Neural cell (in vitro differentiated cells): ENCODE measurements at regions not wholly inside any gene's neighbourhood (a gene's known extent, or its start where the extent isn't known, plus 50 kb on each side); places are given as distances from the start of the nearest gene placed in this dataset.
A peak's percentile ranks its signal among the peaks of the same experiment; 100 is the strongest.

Source experiments
- H2AFZ ChIP-seq: fragments of 200-600, 300-800 bp; sonication (generic), shearing (Covaris generic); 2 replicates; pipeline ENCODE4 v1.6.0; 2014; ENCODE audit warnings: low read depth, mild to moderate bottlenecking, antibody characterized with exemption, low read length, moderate library complexity
- H3F3A ChIP-seq: fragments of 200-600 bp; shearing (Covaris generic); 2 replicates; pipeline ENCODE4 v1.6.1; 2016; ENCODE audit warnings: mild to moderate bottlenecking, moderate library complexity, mixed read lengths, antibody characterized with exemption, low read length; ENCODE audit not compliant: insufficient read depth, poor library complexity, severe bottlenecking
- H3K27ac ChIP-seq: fragments of 200-600, 300-800 bp; sonication (generic), shearing (Covaris generic); 2 replicates; pipeline ENCODE4 v1.5.1; 2014; ENCODE audit warnings: mild to moderate bottlenecking, low read length, moderate library complexity
- H3K27me3 ChIP-seq: fragments of 300-800, 200-600 bp; sonication (generic), shearing (Covaris generic); 2 replicates; pipeline ENCODE4 v1.6.0; 2014; ENCODE audit warnings: mild to moderate bottlenecking, low read depth, low read length, moderate library complexity; ENCODE audit not compliant: insufficient read depth
- H3K36me3 ChIP-seq: fragments of 300-800, 200-600 bp; sonication (generic), shearing (Covaris generic); 2 replicates; pipeline ENCODE4 v1.5.1; 2014; ENCODE audit warnings: mild to moderate bottlenecking, antibody characterized with exemption, low read length, moderate library complexity; ENCODE audit not compliant: insufficient read depth
- H3K4me2 ChIP-seq: fragments of 300-800, 200-600 bp; sonication (generic), shearing (Covaris generic); 2 replicates; pipeline ENCODE4 v1.6.0; 2014; ENCODE audit warnings: mild to moderate bottlenecking, low read length
- H3K4me3 ChIP-seq: fragments of 300-800, 200-600 bp; sonication (generic), shearing (Covaris generic); 2 replicates; pipeline ENCODE4 v1.5.1; 2014; ENCODE audit warnings: mild to moderate bottlenecking, low read length, moderate library complexity
- H3K79me2 ChIP-seq: fragments of 200-600 bp; shearing (Covaris generic); replicated peaks from 2 replicates; pipeline ENCODE4 v1.6.0; 2014; ENCODE audit warnings: mild to moderate bottlenecking, low read length, moderate library complexity; ENCODE audit not compliant: insufficient read depth
- H3K9ac ChIP-seq: fragments of 300-800, 200-600 bp; sonication (generic), shearing (Covaris generic); 2 replicates; pipeline ENCODE4 v1.6.1; 2016; ENCODE audit warnings: mild to moderate bottlenecking, low read length, mixed read lengths
- H3K9me2 ChIP-seq: fragments of 200-600 bp; shearing (Covaris generic); 2 replicates; pipeline ENCODE4 v1.6.1; 2016; ENCODE audit warnings: mild to moderate bottlenecking, low read length, mixed read lengths; ENCODE audit not compliant: insufficient read depth
- H3K9me3 ChIP-seq: fragments of 200-600, 300-800 bp; sonication (generic), shearing (Covaris generic); 2 replicates; pipeline ENCODE4 v1.6.1; 2016; ENCODE audit warnings: mild to moderate bottlenecking, mixed run types, low read length, moderate library complexity, mixed read lengths
- H4K20me1 ChIP-seq: fragments of 200-600 bp; shearing (Covaris generic); 2 replicates; pipeline ENCODE4 v1.6.1; 2016; ENCODE audit warnings: mild to moderate bottlenecking, mixed run types; ENCODE audit not compliant: insufficient read depth
- CTCF ChIP-seq: fragments of 450-650 bp; IDR thresholded peaks from 2 replicates; pipeline ENCODE4 v1.5.1; 2014; ENCODE audit warnings: antibody characterized with exemption, mild to moderate bottlenecking, moderate library complexity; ENCODE audit not compliant: poor library complexity, severe bottlenecking
- EP300 ChIP-seq: fragments of 450-650 bp; conservative IDR thresholded peaks from 2 replicates; pipeline ENCODE4 v1.6.1; 2014; ENCODE audit warnings: antibody characterized with exemption, mild to moderate bottlenecking, moderate library complexity; ENCODE audit not compliant: poor library complexity, severe bottlenecking
- EZH2 ChIP-seq: fragments of 200-600, 300-800 bp; shearing (Covaris generic), sonication (generic); IDR thresholded peaks from 2 replicates; pipeline ENCODE4 v1.6.1; 2014; ENCODE audit warnings: antibody characterized with exemption, low read length, borderline replicate concordance, mild to moderate bottlenecking; ENCODE audit not compliant: insufficient read depth, poor library complexity, severe bottlenecking
- MXI1 ChIP-seq: fragments of 450-650 bp; conservative IDR thresholded peaks from 2 replicates; pipeline ENCODE4 v1.6.1; 2014; ENCODE audit warnings: antibody characterized with exemption, mild to moderate bottlenecking; ENCODE audit not compliant: poor library complexity, severe bottlenecking
- POLR2AphosphoS5 ChIP-seq: IDR thresholded peaks from 2 replicates; pipeline ENCODE4 v1.6.1; 2012
- RAD21 ChIP-seq: fragments of 450-650 bp; conservative IDR thresholded peaks from 2 replicates; pipeline ENCODE4 v1.6.1; 2014; ENCODE audit warnings: antibody characterized with exemption, mild to moderate bottlenecking, moderate library complexity
- REST ChIP-seq: IDR thresholded peaks from 2 replicates; pipeline ENCODE4 v1.6.1; 2012; ENCODE audit warnings: borderline replicate concordance
- SMC3 ChIP-seq: fragments of 450-650 bp; conservative IDR thresholded peaks from 2 replicates; pipeline ENCODE4 v1.6.1; 2014; ENCODE audit warnings: antibody characterized with exemption, mild to moderate bottlenecking, moderate library complexity; ENCODE audit not compliant: poor library complexity
- TAF1 ChIP-seq: IDR thresholded peaks from 2 replicates; pipeline ENCODE4 v1.6.1; 2012; ENCODE audit warnings: low read depth

- Histone ChIP-seq H3K9me3 (no peaks in the 10 kb centered on the region), H3K9ac (no peak overlapping the region), H3K27ac (no peak overlapping the region), H2AFZ (no peak overlapping the region), H4K20me1 (no peaks in the 10 kb centered on the region), H3K4me3 (no peak overlapping the region), H3F3A (no peaks in the 10 kb centered on the region), H3K9me2 (no peaks in the 10 kb centered on the region), H3K4me2 (no peak overlapping the region), H3K36me3 (no peaks in the 10 kb centered on the region), H3K79me2 (no peaks in the 10 kb centered on the region), H3K27me3 (no peaks in the 10 kb centered on the region)
- TF ChIP-seq RAD21 (peak; percentile 23), EZH2 (no peak), CTCF (peak; percentile 10), MXI1 (no peak), TAF1 (no peak)
These were observed 373.2 kb upstream of the C1orf174 start for GRCh38 chr1:4273243-4273642.

GRCh38 chr1:4273747-4274146 is 373.7 kb upstream of the C1orf174 start:
- no peak overlapping the region for H3K27ac ChIP-seq
- TF ChIP-seq EZH2: no peak
- no peak for TF ChIP-seq SMC3
- TF ChIP-seq POLR2AphosphoS5: no peak
- TF ChIP-seq TAF1: no peak

GRCh38 chr1:4275083-4275482 is 375.0 kb upstream of the C1orf174 start:
- Histone ChIP-seq H3K9me2 (no peaks in the 10 kb centered on the region), H3F3A (no peaks in the 10 kb centered on the region), H3K4me2 (no peak overlapping the region), H3K9me3 (no peaks in the 10 kb centered on the region), H3K79me2 (no peaks in the 10 kb centered on the region), H3K36me3 (no peaks in the 10 kb centered on the region), H3K9ac (no peak overlapping the region), H4K20me1 (no peaks in the 10 kb centered on the region), H3K27me3 (no peaks in the 10 kb centered on the region), H3K4me3 (no peak overlapping the region), H3K27ac (no peak overlapping the region), H2AFZ (no peak overlapping the region)
- TF ChIP-seq MXI1 (no peak), EZH2 (no peak), SMC3 (no peak), TAF1 (no peak), REST (no peak), POLR2AphosphoS5 (no peak), EP300 (no peak), CTCF (no peak), RAD21 (no peak)

More at GRCh38 chr1:4273747-4274146, 373.7 kb upstream of the C1orf174 start:
- no peaks in the 10 kb centered on the region for H3K36me3 ChIP-seq
- H3K9ac ChIP-seq: no peak overlapping the region
- H2AFZ ChIP-seq: no peak overlapping the region
- H3K27me3 ChIP-seq: no peaks in the 10 kb centered on the region
- no peak overlapping the region for H3K4me3 ChIP-seq
- H3K79me2 ChIP-seq: no peaks in the 10 kb centered on the region
- H3K9me2 ChIP-seq: no peaks in the 10 kb centered on the region
- H3K4me2 ChIP-seq: no peak overlapping the region
- no peaks in the 10 kb centered on the region for H3K9me3 ChIP-seq
- no peaks in the 10 kb centered on the region for H3F3A ChIP-seq
- H4K20me1 ChIP-seq: no peaks in the 10 kb centered on the region
